ENCODE measurements at regions not wholly inside any gene's neighbourhood (a gene's known extent, or its start where the extent isn't known, plus 50 kb on each side); places are given as distances from the start of the nearest gene placed in this dataset.

GRCh38 chr22:35197886-35198285 lies 59.4 kb upstream of the HMGXB4 start:
- H2AK5ac ChIP-seq (ENCODE audit: insufficient read length, low read length), result no peak overlapping the region
- no CpG with 5 or more reads among the region's 3 CpGs for WGBS (ENCODE audit: extremely low coverage, insufficient read length, low lambda C conversion rate)
- no peak overlapping the region for H3K4me2 ChIP-seq (ENCODE audit: insufficient read depth, insufficient read length, low read length)
- no peak overlapping the region for H3K23ac ChIP-seq (ENCODE audit: insufficient read length, low read depth, low read length)
- Mint-ChIP-seq H3K9me3 (no peaks in the 10 kb centered on the region; a peak in 1 of 5 replicates), H3K4me1 (peaks cover 0 to 8% of the 10 kb centered on the region in 2 experiments; a peak in 1 of 4 replicates), H3K36me3 (ENCODE audit: insufficient read depth in 1 of 3, low read depth in 3 of 3) (no peaks in the 10 kb centered on the region; a peak in 1 of 7 replicates), H3K27ac (no peak overlapping the region), H3K27me3 (ENCODE audit: low read depth) (peaks cover 29% of the 10 kb centered on the region), H3K4me3 (no peak overlapping the region; a peak in 1 of 5 replicates)
- no peaks in the 10 kb centered on the region for H4K20me1 ChIP-seq (ENCODE audit: control insufficient read depth, insufficient read depth, insufficient read length)
- no peaks in the 10 kb centered on the region for H3K27me3 ChIP-seq (ENCODE audit: insufficient read depth, low read length)
- H3K23me2 ChIP-seq (ENCODE audit: insufficient read length, low read depth, low read length, poor library complexity, severe bottlenecking), result no peaks in the 10 kb centered on the region
- H3K9ac ChIP-seq (ENCODE audit: extremely low read depth, insufficient read length, low read length), result no peak overlapping the region
- H3K4me1 ChIP-seq (ENCODE audit: insufficient read depth, low read length), result no peaks in the 10 kb centered on the region
- no peak overlapping the region for H4K5ac ChIP-seq (ENCODE audit: insufficient read length, low read depth, low read length)
- no peak overlapping the region for H3K56ac ChIP-seq (ENCODE audit: insufficient read length, low read depth, low read length)
- H3K27ac ChIP-seq (ENCODE audit: insufficient read length, low read depth, low read length), result no peak overlapping the region
- H3T11ph ChIP-seq (ENCODE audit: low read length), result no peak overlapping the region
- H3K18ac ChIP-seq (ENCODE audit: insufficient read length, low read depth, low read length), result no peak overlapping the region
- H2BK15ac ChIP-seq (ENCODE audit: low read depth, low read length), result no peak overlapping the region
- no peaks in the 10 kb centered on the region for H3K79me1 ChIP-seq (ENCODE audit: insufficient read depth, low read depth, low read length, poor library complexity, severe bottlenecking)
- no peak overlapping the region for H2BK20ac ChIP-seq (ENCODE audit: low read depth, low read length, poor library complexity, severe bottlenecking)
- no peaks in the 10 kb centered on the region for H3K9me3 ChIP-seq (ENCODE audit: control insufficient read depth, low read depth, low read length)
- H2BK12ac ChIP-seq (ENCODE audit: insufficient read length, low read depth, low read length), result no peak overlapping the region
- no peak overlapping the region for H2BK120ac ChIP-seq (ENCODE audit: low read depth, low read length, poor library complexity, severe bottlenecking)
- no peak overlapping the region for H4K91ac ChIP-seq (ENCODE audit: insufficient read length, low read depth, low read length)
- TF ChIP-seq, protein P1, sequence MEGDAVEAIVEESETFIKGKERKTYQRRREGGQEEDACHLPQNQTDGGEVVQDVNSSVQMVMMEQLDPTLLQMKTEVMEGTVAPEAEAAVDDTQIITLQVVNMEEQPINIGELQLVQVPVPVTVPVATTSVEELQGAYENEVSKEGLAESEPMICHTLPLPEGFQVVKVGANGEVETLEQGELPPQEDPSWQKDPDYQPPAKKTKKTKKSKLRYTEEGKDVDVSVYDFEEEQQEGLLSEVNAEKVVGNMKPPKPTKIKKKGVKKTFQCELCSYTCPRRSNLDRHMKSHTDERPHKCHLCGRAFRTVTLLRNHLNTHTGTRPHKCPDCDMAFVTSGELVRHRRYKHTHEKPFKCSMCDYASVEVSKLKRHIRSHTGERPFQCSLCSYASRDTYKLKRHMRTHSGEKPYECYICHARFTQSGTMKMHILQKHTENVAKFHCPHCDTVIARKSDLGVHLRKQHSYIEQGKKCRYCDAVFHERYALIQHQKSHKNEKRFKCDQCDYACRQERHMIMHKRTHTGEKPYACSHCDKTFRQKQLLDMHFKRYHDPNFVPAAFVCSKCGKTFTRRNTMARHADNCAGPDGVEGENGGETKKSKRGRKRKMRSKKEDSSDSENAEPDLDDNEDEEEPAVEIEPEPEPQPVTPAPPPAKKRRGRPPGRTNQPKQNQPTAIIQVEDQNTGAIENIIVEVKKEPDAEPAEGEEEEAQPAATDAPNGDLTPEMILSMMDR (conservative IDR thresholded peaks at IDR 0.05), result no peak
- H2BK5ac ChIP-seq (ENCODE audit: insufficient read length, low read length), result no peak overlapping the region
- DNase-seq, result no peak
- no peak overlapping the region for H4K8ac ChIP-seq (replicated peaks; ENCODE audit: insufficient read length, low read depth, low read length)
- H3K4ac ChIP-seq (ENCODE audit: low read depth, low read length), result no peak overlapping the region
- no peaks in the 10 kb centered on the region for H3K79me2 ChIP-seq (ENCODE audit: insufficient read depth, low read length)
- no peak overlapping the region for H2AFZ ChIP-seq (ENCODE audit: low read length)
- H3K14ac ChIP-seq (ENCODE audit: insufficient read depth, low read length), result no peak overlapping the region
